NCI-H526 (cell line): ENCODE measurements at regions not wholly inside any gene's neighbourhood (a gene's known extent, or its start where the extent isn't known, plus 50 kb on each side); places are given as distances from the start of the nearest gene placed in this dataset.
A peak's percentile ranks its signal among the peaks of the same experiment; 100 is the strongest.

Experiments
- DNase-seq, 2 experiments: peaks; one replicate each; lab custom pipeline; 2025; lab: John Stamatoyannopoulos, UW

- DNase-seq, result no peak
Observed at GRCh38 chr6:90403489-90404381, 107.1 kb upstream of the BACH2 start.

GRCh38 chr6:90402831-90403192, 106.2 kb upstream of the BACH2 start:
- no peak for DNase-seq

- DNase-seq, result peak in 1 of 2 experiments; percentile 32
Observed at GRCh38 chr6:90401933-90402830, 105.5 kb upstream of the BACH2 start.

GRCh38 chr6:90399970-90400369, 103.3 kb upstream of the BACH2 start:
- no peak for DNase-seq

GRCh38 chr6:90397929-90398674, 101.5 kb upstream of the BACH2 start:
- no peak for DNase-seq

- no peak for DNase-seq
Observed at GRCh38 chr6:90397047-90397446, 100.4 kb upstream of the BACH2 start.

- peak; percentile 22 to 67 for DNase-seq
Observed at GRCh38 chr6:90393232-90393884, 96.7 kb upstream of the BACH2 start.

- no peak for DNase-seq
Observed at GRCh38 chr6:90390379-90390778, 93.7 kb upstream of the BACH2 start.

- no peak for DNase-seq
Observed at GRCh38 chr6:90388395-90388794, 91.8 kb upstream of the BACH2 start.

- no peak for DNase-seq
Observed at GRCh38 chr6:90387826-90388225, 91.2 kb upstream of the BACH2 start.

- no peak for DNase-seq
Observed at GRCh38 chr6:90387383-90387775, 90.7 kb upstream of the BACH2 start.

- DNase-seq, result no peak
Observed at GRCh38 chr6:90386399-90387382, 90.0 kb upstream of the BACH2 start.

- peak in 1 of 2 experiments; percentile 4 for DNase-seq
Observed at GRCh38 chr6:90385759-90386313, 89.2 kb upstream of the BACH2 start.

GRCh38 chr6:90384720-90385119, 88.1 kb upstream of the BACH2 start:
- DNase-seq, result no peak

- DNase-seq, result no peak
Observed at GRCh38 chr6:90383196-90383822, 86.7 kb upstream of the BACH2 start.

- DNase-seq, result no peak
Observed at GRCh38 chr6:90382760-90383159, 86.1 kb upstream of the BACH2 start.

GRCh38 chr6:90375681-90376439, 79.2 kb upstream of the BACH2 start:
- DNase-seq, result no peak

- DNase-seq, result no peak
Observed at GRCh38 chr6:90374201-90374600, 77.6 kb upstream of the BACH2 start.

- peak in 1 of 2 experiments; percentile 35 for DNase-seq
Observed at GRCh38 chr6:90372885-90373284, 76.2 kb upstream of the BACH2 start.
